ENCODE measurements at regions not wholly inside any gene's neighbourhood (a gene's known extent, or its start where the extent isn't known, plus 50 kb on each side); places are given as distances from the start of the nearest gene placed in this dataset.
"Not testable (repeated sequence)": the region's sequence is repeated elsewhere in the genome, so short reads cannot be mapped to it uniquely, and the experiment has no call there.

DNA sequence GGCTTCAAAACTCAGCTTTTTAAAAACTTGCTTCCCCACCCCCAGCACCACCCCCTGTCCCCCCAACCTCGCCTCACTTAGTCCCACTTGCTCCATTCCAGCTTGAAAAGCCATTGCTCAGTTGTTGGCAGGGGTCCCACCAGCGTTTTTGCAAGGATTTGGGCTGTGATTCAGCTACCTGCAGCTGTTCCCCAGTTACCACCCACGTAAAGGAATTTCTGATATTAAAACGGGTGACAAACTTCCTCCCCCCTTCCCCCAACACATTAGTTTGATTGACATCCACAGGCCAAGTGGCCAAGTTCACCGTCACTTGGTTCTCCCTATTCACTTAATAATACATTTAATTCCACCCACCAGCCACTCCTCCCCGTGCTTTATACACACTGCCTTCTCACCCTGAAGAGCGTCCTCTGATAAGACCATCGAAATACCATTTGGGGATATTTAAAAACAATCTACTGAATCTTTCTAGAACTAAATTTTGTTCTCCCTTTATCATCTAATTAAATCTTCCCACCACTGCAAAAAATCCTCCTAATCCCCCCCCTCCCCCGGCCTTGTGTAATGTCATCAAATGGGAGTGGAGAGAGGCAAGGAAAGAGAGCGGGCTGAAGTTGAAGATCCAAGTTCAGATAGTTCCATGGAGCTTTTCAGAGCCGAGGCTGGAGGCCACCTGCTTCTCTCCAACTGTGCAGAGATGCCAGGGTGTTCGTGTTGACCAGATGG is 55.1 kb downstream of the SOX9 start:
- DNase-seq: no peak

DNA sequence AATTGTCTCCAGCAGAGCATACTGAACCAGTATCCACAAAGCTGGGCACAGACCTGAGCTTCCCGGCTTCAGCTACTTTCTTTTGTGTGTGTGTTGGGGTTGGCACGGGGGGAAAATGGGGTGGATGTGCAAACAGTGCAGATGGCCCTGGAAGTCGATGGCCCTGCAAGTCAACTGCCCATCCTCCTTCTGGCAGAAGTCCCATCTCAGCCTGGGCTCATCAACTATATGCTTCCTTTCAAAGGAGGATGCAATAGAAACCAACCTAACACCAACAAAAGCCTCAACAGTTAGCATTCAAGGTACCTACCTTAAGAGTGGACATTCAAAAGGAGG is 55.7 kb downstream of the SOX9 start:
- no peak for DNase-seq

DNA sequence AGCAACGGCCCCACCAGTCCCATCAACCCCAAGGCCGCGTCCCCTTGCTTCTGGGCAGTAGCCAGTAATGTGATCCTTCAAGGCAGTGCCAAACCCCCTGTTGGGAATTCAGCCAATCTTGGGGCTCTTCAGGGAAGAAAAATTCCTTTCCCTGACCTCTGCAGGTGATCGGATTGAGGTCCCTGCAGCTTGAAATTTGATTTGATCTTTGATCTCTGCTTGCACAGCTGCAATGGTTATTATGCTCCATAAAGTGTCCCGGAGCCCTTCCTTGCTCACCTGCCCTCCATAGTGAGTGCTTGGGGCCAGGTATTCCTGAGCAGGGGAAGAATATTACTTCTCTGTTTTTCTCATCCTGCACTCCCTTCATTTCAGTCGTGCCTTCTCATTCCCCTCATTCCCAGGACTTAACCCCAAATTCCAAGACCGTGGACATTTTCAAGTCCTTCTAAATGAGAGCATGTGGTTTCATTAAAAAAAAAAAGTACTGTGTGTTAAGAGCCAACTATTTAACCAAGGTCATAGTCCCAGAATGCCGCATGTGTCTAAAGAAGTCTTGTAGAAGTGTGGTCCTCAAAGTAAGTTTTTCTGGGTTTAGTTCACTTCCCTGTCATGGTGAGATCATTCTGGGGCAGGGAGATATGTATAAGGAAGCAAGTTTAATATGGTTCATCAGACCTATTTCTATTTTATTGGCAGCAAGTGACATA is 56.3 kb downstream of the SOX9 start:
- no peak for DNase-seq

DNA sequence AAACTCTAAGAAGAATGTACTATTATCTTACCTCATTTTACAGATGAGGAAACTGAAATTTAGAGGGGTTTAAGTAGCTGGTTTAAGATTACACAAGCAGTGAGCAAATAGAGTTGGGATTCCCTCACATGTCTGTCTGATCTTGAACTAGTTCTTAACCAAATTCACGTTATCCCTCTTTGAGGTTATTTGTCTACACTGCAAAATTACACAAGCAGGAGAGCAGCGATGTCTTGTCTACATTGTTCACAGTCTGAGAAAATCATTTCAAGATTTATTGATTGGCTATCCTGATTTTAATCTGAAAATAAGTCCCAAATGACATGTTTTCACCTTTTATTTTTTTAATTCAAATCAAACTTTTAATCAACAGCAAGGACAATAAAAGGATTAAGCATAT is 56.9 kb downstream of the SOX9 start:
- DNase-seq: no peak

DNA sequence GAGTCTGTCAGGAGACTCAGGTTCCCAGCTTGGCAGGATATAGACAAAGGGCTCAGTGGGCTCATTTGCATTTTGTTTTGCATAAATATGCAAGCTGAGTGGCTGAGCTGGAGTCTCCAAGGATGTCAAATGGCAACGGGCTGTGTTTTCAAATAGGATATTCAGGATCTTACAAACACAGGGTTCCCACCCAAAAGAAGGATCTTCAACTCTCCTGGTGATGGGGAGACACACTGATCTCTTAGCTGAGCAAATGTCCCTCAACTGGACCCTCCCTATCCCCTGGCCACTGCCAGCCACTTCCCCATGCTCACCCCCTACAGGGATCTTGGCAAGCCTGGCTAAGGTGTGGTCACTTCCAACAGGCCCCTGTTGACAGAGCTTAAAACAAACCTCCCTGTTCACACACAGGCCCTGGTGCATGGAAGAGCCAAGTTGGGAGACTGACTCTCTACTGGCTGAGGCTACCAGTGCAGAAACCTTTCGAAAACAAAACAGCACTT is 61.6 kb downstream of the SOX9 start:
- DNase-seq: no peak

DNA sequence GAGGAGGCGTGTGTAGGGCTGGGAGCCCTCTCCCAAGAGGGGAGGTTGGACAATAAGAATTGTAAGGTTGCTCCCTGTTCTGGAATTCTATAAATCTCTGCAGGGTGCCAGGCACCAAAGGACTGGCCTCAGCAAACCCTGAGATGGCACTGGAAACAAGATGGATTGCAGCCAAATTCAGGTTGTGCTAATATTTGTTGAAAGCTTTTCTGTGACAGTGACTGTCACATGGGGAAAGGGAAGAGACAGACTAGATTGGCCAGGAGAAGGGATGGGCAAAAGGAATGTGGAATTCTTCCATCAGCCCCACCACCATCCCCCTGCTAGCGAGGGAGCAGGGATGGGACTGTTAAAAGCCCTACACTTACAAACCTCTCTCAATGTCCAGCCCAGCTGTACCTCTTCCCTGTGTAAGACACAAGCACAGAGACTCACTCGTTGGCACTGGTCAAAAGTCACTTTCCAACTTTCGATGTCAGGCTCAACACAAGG is 62.4 kb downstream of the SOX9 start:
- no peak for DNase-seq

DNA sequence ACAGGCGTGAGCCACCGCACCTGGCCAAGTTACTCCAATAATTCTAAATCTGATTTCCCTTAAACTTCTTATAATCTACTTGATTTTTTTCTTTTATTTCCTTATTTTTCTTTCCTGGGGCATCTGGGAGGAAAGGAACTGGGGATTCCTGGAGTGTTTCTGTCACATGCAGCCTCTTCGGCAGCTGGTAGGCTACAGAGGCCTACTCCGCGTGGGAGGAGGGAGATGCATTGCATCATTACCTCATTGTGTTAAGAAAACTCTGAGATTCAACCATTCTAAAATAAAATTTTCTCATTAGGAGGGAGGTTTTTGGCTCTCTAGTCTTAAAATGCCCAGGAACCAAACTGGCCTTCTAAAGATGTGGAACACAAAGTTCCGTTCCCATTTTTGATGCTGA is 64.0 kb downstream of the SOX9 start:
- DNase-seq: no peak

DNA sequence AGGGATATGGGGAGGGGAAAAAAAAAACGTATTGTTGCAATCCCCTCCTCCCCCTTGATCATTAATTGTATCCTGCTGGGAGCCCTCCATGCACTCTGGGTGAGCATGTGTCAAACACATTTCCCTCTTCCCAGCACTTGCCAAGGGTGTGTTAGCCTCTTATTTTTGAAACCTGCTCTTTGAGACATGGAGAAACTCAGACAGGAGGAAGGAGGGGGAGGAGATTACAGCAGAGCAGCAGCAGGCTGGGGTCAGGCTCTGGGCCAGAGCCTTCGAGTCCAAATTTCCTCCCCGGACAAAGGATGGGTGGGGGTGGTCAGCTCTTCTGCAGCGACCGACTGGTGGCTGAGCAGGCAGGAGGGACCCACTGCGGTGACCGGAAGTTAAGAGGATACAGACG is 64.7 kb downstream of the SOX9 start:
- DNase-seq: no peak

DNA sequence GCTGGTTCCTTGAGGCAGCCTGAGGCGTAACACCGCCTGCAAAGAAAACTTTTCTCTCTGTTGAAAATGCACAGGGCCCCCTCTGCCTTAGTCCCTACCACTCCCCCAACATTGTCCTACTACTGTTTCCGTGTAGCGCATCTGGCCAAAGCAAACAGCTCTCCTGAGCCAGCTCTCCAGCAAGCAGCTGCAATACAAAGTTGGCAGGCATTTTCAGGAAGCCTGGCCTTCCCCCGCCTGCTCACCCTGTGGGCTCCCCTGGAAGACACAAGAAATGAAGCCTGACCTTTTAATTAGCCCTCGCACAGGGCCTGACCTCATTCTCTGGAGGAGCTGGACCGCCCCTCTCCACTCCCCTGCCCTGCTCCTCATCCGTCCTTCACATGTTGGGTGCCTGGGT is 66.7 kb downstream of the SOX9 start:
- DNase-seq: no peak

DNA sequence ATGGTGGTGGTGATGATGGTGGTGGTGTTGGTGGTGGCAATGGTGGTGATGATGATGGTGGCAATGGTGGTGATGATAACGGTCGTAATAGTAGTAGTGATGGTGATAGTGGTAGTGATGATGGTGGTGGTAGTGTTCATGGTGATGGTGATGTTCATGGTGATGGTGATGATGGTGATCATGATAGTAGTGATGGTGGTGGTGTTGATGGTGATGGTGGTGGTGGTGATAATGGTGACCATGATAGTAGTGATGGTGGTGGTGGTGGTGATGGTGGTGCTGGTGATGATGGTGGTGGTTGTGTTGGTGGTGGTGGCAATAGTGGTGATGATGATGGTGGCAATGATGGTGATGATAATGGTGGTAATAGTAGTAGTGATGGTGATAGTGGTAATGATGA is 68.0 kb downstream of the SOX9 start:
- DNase-seq: no peak

DNA sequence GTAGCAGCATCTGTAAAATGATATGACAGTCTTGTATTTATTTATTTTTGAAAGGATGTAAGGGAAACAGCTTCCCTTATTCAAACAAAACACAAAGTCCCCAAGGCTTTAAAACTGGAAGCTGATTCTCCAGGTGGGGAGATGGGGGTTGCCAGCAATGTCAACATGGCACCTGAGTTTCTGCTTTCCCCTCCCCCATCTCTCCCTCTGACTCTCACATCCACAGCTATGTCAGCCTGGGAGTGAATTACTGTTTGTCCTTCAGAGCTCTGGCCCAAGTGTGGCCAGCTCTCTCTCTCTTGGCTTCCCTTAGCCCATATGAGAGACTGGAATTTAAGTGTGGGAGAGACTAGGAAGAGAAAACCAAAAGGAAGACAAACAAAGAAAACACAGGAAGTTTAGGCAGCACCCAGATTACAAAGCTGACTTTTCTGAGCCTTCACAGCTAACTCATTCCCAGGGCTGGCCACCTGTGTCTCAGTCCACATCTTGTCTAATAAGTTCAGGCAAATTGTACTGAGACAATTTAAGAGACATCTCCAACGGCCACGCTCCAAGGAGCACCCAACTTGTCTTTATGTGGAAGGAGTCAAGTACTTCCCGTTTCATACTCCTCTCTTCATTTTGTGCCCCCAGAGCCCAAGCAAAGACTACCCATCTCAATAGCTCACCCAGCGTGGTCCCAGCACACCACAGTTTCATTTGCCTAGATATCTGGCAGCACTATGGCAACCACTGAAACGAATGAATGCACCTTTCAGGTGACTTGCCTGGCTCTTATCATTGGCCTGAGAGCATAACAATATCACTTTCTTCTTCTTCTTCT is 69.2 kb downstream of the SOX9 start:
- DNase-seq: no peak

DNA sequence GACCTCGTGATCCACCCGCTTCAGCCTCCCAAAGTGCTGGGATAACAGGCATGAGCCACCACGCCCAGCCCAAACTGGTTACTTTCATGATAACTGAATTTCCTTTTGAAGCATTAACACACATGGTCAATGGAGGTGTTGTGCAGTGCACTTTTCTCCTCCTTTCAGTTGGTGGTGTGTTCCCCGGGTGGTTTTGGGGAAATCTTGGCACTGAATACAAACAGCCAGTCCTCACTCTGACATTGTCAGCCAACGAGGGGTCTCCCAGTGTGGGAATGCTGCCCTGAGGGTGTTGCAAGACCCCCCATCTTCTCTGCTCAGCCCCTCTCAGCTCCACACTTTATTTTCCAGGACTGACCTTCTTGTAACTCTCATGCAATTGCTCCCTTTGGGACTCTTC is 70.5 kb downstream of the SOX9 start:
- no peak for DNase-seq

DNA sequence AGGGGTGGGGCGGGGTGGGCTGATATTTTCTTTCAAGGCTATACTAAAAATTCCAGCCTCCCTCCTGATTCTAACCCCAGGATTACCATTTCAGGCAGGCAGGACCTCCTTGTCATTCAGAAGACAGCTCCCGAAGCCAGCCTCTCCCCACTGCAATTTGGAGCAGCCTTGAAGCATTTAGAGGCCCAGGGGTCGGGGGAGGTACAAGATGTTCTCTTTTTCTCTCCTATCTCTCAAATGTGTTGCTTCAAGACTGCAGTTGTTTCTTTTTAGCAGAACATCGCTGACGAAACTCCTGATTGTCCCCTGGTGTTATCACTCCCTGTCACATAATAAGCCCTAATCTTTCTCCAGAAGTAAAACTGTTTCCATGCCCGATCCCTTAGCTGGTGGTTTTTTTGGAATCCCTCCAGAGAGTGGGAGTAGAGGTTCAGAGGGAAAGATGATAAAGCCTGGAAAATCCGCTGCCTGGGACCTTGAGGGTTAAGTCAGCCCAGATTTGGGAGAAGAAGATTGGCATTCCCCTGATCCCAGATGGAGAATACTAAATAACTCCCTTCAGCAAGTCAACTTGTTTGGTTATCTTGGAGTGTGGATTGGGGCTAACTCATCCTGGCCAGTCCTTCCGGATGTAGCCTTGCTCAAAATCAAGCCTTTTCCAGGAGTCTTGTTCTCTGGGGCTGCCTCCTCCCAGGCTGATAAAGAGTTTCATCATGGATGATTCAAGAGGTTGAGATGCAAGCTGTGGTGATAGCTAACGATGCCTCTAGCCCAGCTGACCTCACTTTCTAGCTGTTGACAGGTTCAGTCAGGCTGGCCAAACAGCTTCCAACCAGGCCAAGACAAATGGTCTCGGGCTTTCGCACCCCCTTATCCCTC is 71.3 kb downstream of the SOX9 start:
- DNase-seq: no peak

DNA sequence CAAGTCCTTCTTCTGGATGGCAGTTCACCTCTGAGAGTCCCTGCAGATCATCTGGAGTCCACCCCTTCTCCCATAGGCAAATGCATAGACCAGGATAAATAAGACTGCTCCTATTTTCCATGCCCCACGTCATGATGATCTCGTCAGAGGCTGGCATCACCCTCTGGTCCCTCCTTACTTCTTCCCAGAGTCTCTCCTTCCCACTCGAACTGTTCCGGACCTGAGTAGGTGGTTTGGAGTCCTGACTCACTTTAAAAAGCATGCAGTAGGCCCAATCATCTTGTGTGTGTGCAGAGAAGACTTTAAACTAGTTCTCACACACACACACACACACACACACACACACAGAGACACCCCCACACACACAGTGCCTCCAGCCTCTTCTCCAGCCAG is 72.0 kb downstream of the SOX9 start:
- DNase-seq: no peak

DNA sequence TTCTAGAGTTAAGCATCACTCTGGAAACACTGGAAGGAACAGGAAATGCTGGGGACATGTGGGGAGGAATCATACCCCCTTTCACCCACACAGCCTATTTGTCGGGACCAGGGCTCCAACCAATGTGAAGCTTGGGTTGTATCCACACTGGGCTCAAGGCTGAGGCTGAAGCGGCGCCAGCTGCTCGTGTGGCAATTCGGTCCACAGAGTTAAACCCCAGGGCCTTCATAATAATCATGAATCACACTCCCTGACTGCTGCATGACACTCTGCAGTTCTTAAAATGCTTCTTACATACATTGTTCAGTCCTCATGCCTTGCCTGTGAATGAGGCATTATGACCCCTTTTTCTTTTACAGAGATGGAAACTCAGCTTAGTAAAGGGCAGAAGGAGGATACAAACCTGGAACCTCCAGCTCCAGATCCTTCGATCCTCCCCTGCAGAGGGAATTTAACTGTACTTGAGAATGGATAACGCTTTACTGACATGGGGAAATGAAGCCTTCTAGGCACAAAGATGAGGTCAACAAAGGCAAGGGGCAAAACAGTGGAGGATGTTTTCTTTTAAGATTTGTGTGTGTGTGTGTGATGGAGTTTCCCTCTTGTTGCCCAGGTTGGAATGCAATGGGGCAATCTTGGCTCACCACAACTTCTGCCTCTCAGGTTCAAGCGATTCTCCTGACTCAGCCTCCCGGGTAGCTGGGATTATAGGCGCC is 72.7 kb downstream of the SOX9 start:
- no peak for DNase-seq

DNA sequence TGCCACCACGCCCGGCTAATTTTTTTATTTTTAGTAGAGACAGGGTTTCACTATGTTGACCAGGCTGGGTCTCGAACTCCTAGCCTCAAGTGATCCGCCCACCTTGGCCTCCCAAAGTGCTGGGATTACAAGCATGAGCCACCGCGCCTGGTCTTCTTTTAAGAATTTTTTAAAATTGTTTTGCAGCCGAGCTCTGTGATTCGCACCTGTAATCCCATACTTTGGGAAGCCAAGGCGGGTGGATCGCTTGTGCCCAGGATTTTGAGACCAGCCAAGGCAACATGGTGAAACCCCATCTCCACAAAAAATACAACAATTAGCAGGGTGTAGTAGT is 73.3 kb downstream of the SOX9 start:
- DNase-seq: not testable (repeated sequence)

DNA sequence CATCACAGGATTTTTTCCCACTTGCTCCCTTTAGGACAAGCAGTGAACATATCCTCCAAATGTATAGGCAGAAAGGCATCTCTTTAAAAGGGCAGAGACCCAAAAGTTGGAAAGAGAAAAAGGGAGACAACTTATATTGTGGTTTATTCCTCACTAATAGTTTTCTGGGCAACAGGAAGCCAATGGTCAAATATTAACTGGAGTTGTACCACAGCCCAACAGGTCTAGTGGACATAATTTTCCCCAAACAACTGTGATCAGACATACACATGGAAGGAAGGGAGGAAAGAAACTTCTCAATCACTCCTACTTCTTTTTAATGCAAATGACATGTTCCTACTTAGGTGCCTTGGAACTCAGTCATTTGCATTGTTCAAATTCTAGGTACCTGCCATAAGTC is 78.4 kb downstream of the SOX9 start:
- DNase-seq: no peak

DNA sequence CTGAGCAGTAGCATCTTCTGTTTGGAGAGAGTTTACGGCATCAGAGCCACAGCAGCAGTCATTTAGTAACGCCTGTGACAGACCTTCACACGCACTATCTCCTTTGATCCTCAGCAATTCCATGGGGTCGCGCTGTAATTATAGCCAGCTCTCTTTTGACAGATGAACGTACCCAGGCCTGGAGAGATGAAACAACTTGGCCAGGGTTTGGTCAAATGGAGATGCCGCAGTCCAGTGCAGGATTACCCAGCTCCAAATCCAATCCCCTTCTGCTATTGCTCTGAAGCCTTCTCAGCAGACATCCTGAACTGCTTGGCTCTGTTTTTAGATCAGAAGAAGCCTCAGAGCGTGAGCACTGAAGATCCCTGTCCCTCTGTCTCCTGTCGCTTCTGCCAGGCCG is 83.9 kb downstream of the SOX9 start:
- DNase-seq: no peak

DNA sequence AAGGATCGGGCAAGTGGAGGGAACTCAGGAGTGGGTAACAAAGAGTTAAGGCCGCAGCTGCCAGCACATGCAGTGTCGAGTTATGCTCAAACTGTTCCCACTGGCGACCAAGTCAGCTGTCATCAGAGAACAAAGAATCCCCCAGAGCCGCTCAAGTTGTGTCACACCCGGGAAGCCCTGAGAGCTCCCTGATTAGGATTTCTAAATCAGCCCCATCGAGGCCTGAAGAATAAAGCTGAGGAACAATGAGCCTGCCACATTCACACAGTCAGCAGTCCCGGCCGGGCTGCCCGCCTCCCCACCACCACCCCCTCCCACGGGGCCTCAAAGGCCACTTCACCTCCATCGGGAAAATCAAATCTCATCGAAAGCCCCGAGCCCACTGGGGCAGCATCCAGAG is 84.5 kb downstream of the SOX9 start:
- no peak for DNase-seq

DNA sequence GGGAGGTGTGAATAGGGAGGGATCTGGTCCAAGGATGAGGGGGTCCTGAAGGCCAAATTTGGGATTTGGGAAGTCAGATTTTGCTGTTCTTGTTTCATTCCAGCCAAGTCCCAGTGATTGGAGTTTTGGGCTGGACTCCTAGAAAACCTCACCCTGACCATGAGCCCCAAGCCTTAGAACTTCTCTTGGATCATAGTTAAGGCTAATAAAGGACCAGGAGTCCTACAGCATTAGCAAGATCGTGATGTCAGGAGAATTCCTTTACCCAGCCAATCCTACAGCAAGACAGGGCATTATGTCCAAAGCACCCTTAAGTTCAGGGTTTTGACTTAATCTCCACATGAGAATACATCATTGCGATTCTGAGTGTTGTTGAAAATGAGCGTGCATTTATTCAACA is 85.0 kb downstream of the SOX9 start:
- DNase-seq: no peak

DNA sequence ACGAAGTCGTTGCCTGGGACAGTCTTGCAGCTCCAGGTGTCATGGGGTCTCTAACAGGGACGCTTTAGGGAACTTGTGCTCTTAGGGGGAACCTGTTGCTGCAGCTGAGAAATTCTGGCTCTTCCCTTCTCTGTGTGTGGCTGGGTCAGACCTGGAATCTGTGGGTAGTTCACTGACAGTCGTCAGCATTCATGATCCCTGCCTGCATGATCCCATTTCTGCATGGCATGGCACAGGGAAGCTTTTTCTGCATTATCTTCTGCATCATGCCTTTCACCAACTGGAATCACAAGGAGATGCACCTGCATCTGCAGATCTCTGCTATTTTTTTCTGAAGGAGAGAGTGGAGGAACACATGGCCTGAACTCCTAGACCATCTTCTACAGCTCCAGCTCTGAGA is 85.6 kb downstream of the SOX9 start:
- no peak for DNase-seq

DNA sequence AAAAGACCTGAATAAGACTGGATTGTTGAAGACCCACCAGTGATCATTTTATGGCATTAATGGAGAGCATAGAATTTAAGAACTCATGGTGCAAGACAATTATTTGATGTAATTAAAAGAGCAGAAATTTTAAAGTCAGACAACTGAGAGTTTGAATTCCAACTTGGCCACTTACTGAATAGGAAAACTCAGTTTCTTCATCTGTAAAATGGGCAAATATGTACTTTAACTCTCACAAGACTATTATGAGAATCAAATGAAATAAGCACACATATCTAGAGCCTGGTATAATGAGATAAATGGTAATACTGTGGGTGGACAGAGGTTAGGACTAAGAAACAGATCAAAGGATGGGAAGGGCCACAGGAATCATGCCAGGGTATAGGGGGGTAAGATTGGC is 88.0 kb downstream of the SOX9 start:
- DNase-seq: no peak
